ENCODE measurements at regions not wholly inside any gene's neighbourhood (a gene's known extent, or its start where the extent isn't known, plus 50 kb on each side); places are given as distances from the start of the nearest gene placed in this dataset.
"Not testable (repeated sequence)": the region's sequence is repeated elsewhere in the genome, so short reads cannot be mapped to it uniquely, and the experiment has no call there.

GRCh38 chr5:138647794-138648410 is 72.7 kb upstream of the HSPA9 start:
- DNase-seq (ENCODE audit: low spot score) = no peak

- DNase-seq (ENCODE audit: low spot score) = no peak
Observed at GRCh38 chr5:138647261-138647788, 72.1 kb upstream of the HSPA9 start.

- no peak for DNase-seq (ENCODE audit: low spot score)
Observed at GRCh38 chr5:138646671-138647070, 71.5 kb upstream of the HSPA9 start.

- no peak for DNase-seq (ENCODE audit: low spot score)
Observed at GRCh38 chr5:138645778-138646575, 70.8 kb upstream of the HSPA9 start.

- DNase-seq (ENCODE audit: low spot score) = no peak
Observed at GRCh38 chr5:138643040-138643791, 68.0 kb upstream of the HSPA9 start.

GRCh38 chr5:138641547-138642298 is 66.5 kb upstream of the HSPA9 start:
- peak; percentile 38 for DNase-seq (ENCODE audit: low spot score)

GRCh38 chr5:138640646-138641254 is 65.5 kb upstream of the HSPA9 start:
- DNase-seq (ENCODE audit: low spot score) = no peak

GRCh38 chr5:138640138-138640537 is 64.9 kb upstream of the HSPA9 start:
- no peak for DNase-seq (ENCODE audit: low spot score)

- no peak for DNase-seq (ENCODE audit: low spot score)
Observed at GRCh38 chr5:138639326-138639725, 64.1 kb upstream of the HSPA9 start.

- DNase-seq (ENCODE audit: low spot score) = no peak
Observed at GRCh38 chr5:138637256-138637655, 62.1 kb upstream of the HSPA9 start.

GRCh38 chr5:138636398-138636944 is 61.3 kb upstream of the HSPA9 start:
- no peak for DNase-seq (ENCODE audit: low spot score)

- no peak for DNase-seq (ENCODE audit: low spot score)
Observed at GRCh38 chr5:138635708-138636107, 60.5 kb upstream of the HSPA9 start.

GRCh38 chr5:138635265-138635664 is 60.1 kb upstream of the HSPA9 start:
- DNase-seq (ENCODE audit: low spot score) = no peak

GRCh38 chr5:138634804-138635203 is 59.6 kb upstream of the HSPA9 start:
- not testable (repeated sequence) for DNase-seq (ENCODE audit: low spot score)

- peak; percentile 20 for DNase-seq (ENCODE audit: low spot score)
Observed at GRCh38 chr5:138632900-138633489, 57.8 kb upstream of the HSPA9 start.

GRCh38 chr5:138631096-138631928 is 56.1 kb upstream of the HSPA9 start:
- no peak for DNase-seq (ENCODE audit: low spot score)

- no peak for DNase-seq (ENCODE audit: low spot score)
Observed at GRCh38 chr5:138629392-138629791, 54.2 kb upstream of the HSPA9 start.

- peak; percentile 69 for DNase-seq (ENCODE audit: low spot score)
Observed at GRCh38 chr5:138626333-138626944, 51.2 kb upstream of the HSPA9 start.

GRCh38 chr5:138625134-138625533 is 49.9 kb upstream of the HSPA9 start:
- no peak for DNase-seq (ENCODE audit: low spot score)

Measured in RKO (cell line).